ENCODE measurements at regions not wholly inside any gene's neighbourhood (a gene's known extent, or its start where the extent isn't known, plus 50 kb on each side); places are given as distances from the start of the nearest gene placed in this dataset.

- Mint-ChIP-seq H3K9me3 (no peaks in the 10 kb centered on the region), H3K27me3 (no peaks in the 10 kb centered on the region), H3K4me3 (no peak overlapping the region), H3K4me1 (no peaks in the 10 kb centered on the region), H3K27ac (no peak overlapping the region), H3K36me3 (no peaks in the 10 kb centered on the region)
- no peak for DNase-seq
- CTCF ChIA-PET: no interaction called here
Observed at GRCh38 chr11:105192115-105192514, 52.5 kb upstream of the CARD18 start.

DNA sequence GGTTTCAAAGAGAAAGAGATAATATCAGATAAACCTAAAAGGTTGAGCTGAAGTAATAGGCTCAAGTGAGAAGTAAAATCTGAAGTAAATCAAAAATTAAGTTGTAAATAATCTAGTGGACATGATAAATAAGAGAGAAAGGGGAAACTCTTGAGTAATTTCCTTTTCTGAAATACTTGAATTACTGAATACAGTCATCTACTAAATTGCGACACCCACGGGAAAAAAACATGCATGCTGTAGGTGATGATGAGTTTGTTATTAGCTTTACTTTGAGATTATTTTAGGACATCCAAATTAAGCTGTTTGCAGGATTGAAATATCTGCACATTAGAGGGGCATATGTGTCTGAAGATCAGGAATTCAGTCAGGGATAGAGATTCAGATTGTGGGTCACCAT, 50.0 kb upstream of the CARD18 start:
- Mint-ChIP-seq H3K27ac (no peak overlapping the region), H3K9me3 (no peaks in the 10 kb centered on the region), H3K4me1 (no peaks in the 10 kb centered on the region), H3K4me3 (no peak overlapping the region), H3K27me3 (no peaks in the 10 kb centered on the region), H3K36me3 (no peaks in the 10 kb centered on the region)
- CTCF ChIA-PET: no interaction called here
- no peak for DNase-seq

Measured in activated naive CD4-positive, alpha-beta T cell treated with anti-CD3 and anti-CD28 coated beads, Interleukin-2, amount 10 ng/mL, durations not matched to agents 7 days and 5 days (primary cell).